ENCODE measurements at regions not wholly inside any gene's neighbourhood (a gene's known extent, or its start where the extent isn't known, plus 50 kb on each side); places are given as distances from the start of the nearest gene placed in this dataset.

- POLR2A ChIA-PET, result no interaction called here
- TF ChIP-seq CTCF (IDR thresholded peaks at IDR 0.05), result no peak
Observed at GRCh38 chr3:29090912-29091597, 189.8 kb upstream of the RBMS3 start.

GRCh38 chr3:29091599-29092189, 189.2 kb upstream of the RBMS3 start:
- ChIA-PET CTCF (no interaction called here), POLR2A (no interaction called here)
- Mint-ChIP-seq H3K27me3 (no peaks in the 10 kb centered on the region), H3K9me3 (peaks cover 6% of the 10 kb centered on the region), H3K4me3 (no peak overlapping the region), H3K36me3 (ENCODE audit: low read depth) (no peaks in the 10 kb centered on the region), H3K27ac (no peak overlapping the region), H3K4me1 (no peaks in the 10 kb centered on the region)
- no peak for DNase-seq
- TF ChIP-seq CTCF (IDR thresholded peaks at IDR 0.05), result no peak
- no peak for ATAC-seq (ENCODE audit: low read depth)
- intact Hi-C loops (cut with micrococcal nuclease), result no loop called here

More at GRCh38 chr3:29090912-29091597, 189.8 kb upstream of the RBMS3 start:
- intact Hi-C loops (cut with micrococcal nuclease), result no loop called here
- no peak overlapping the region for H3K27ac Mint-ChIP-seq
- ATAC-seq (ENCODE audit: low read depth), result no peak
- H3K27me3 Mint-ChIP-seq, result no peaks in the 10 kb centered on the region
- DNase-seq, result no peak
- H3K36me3 Mint-ChIP-seq (ENCODE audit: low read depth), result no peaks in the 10 kb centered on the region
- peaks cover 2% of the 10 kb centered on the region for H3K9me3 Mint-ChIP-seq
- no peaks in the 10 kb centered on the region for H3K4me1 Mint-ChIP-seq
- no peak overlapping the region for H3K4me3 Mint-ChIP-seq
- CTCF ChIA-PET, result no interaction called here

GRCh38 chr3:29092348-29092747, 188.5 kb upstream of the RBMS3 start:
- TF ChIP-seq CTCF (IDR thresholded peaks at IDR 0.05), result no peak
- Mint-ChIP-seq H3K4me3 (no peak overlapping the region), H3K27ac (no peak overlapping the region), H3K27me3 (no peaks in the 10 kb centered on the region), H3K9me3 (peaks cover 10% of the 10 kb centered on the region), H3K4me1 (no peaks in the 10 kb centered on the region), H3K36me3 (ENCODE audit: low read depth) (no peaks in the 10 kb centered on the region)
- no peak for DNase-seq
- ATAC-seq (ENCODE audit: low read depth), result no peak
- intact Hi-C loops (cut with micrococcal nuclease), result no loop called here
- ChIA-PET CTCF (no interaction called here), POLR2A (no interaction called here)

GRCh38 chr3:29099296-29099695, 181.6 kb upstream of the RBMS3 start:
- ATAC-seq (ENCODE audit: low read depth), result no peak
- H3K27me3 Mint-ChIP-seq, result no peaks in the 10 kb centered on the region
- DNase-seq, result no peak
- H3K36me3 Mint-ChIP-seq (ENCODE audit: low read depth), result no peaks in the 10 kb centered on the region
- intact Hi-C loops (cut with micrococcal nuclease), result no loop called here
- H3K27ac Mint-ChIP-seq, result no peak overlapping the region
- ChIA-PET POLR2A (no interaction called here), CTCF (no interaction called here)
- no peak for TF ChIP-seq CTCF (IDR thresholded peaks at IDR 0.05)
- peaks cover 13% of the 10 kb centered on the region for H3K9me3 Mint-ChIP-seq
- H3K4me1 Mint-ChIP-seq, result no peaks in the 10 kb centered on the region
- no peak overlapping the region for H3K4me3 Mint-ChIP-seq

GRCh38 chr3:29099775-29100174, 181.1 kb upstream of the RBMS3 start:
- ChIA-PET CTCF (no interaction called here), POLR2A (no interaction called here)
- Mint-ChIP-seq H3K27me3 (no peaks in the 10 kb centered on the region), H3K4me3 (no peak overlapping the region), H3K27ac (no peak overlapping the region), H3K36me3 (ENCODE audit: low read depth) (no peaks in the 10 kb centered on the region), H3K4me1 (no peaks in the 10 kb centered on the region), H3K9me3 (peaks cover 13% of the 10 kb centered on the region)
- intact Hi-C loops (cut with micrococcal nuclease), result no loop called here
- TF ChIP-seq CTCF (IDR thresholded peaks at IDR 0.05), result no peak
- ATAC-seq (ENCODE audit: low read depth), result no peak
- DNase-seq, result no peak
